Epidermal melanocyte (primary cell): ENCODE measurements at regions not wholly inside any gene's neighbourhood (a gene's known extent, or its start where the extent isn't known, plus 50 kb on each side); places are given as distances from the start of the nearest gene placed in this dataset.
"Not testable (repeated sequence)": the region's sequence is repeated elsewhere in the genome, so short reads cannot be mapped to it uniquely, and the experiment has no call there.

Source experiments
- DNase-seq: peaks from one replicate; pipeline ENCODE4 v3.0.0; 2011; ENCODE audit warnings: low spot score; ENCODE audit not compliant: insufficient read length

GRCh38 chrX:82727436-82727835 is 780.7 kb upstream of the POU3F4 start:
- not testable (repeated sequence) for DNase-seq

GRCh38 chrX:82732861-82733260 is 775.2 kb upstream of the POU3F4 start:
- no peak for DNase-seq

- DNase-seq, result no peak
Observed at GRCh38 chrX:82734140-82734539, 774.0 kb upstream of the POU3F4 start.

GRCh38 chrX:82738313-82738712 is 769.8 kb upstream of the POU3F4 start:
- DNase-seq, result not testable (repeated sequence)

GRCh38 chrX:82742351-82742750 is 765.7 kb upstream of the POU3F4 start:
- no peak for DNase-seq

GRCh38 chrX:82745725-82746124 is 762.4 kb upstream of the POU3F4 start:
- DNase-seq, result not testable (repeated sequence)

- no peak for DNase-seq
Observed at GRCh38 chrX:82748906-82749505, 759.1 kb upstream of the POU3F4 start.

GRCh38 chrX:82756272-82756671 is 751.8 kb upstream of the POU3F4 start:
- no peak for DNase-seq

GRCh38 chrX:82757614-82758013 is 750.5 kb upstream of the POU3F4 start:
- peak; percentile 14 for DNase-seq

GRCh38 chrX:82764521-82764920 is 743.6 kb upstream of the POU3F4 start:
- no peak for DNase-seq

GRCh38 chrX:82765811-82766210 is 742.3 kb upstream of the POU3F4 start:
- DNase-seq, result no peak

- no peak for DNase-seq
Observed at GRCh38 chrX:82775426-82775825, 732.7 kb upstream of the POU3F4 start.

GRCh38 chrX:82782014-82782413 is 726.1 kb upstream of the POU3F4 start:
- no peak for DNase-seq

GRCh38 chrX:82812902-82813301 is 695.2 kb upstream of the POU3F4 start:
- DNase-seq, result not testable (repeated sequence)

GRCh38 chrX:82813671-82814078 is 694.4 kb upstream of the POU3F4 start:
- DNase-seq, result peak; percentile 17

GRCh38 chrX:82816001-82816400 is 692.1 kb upstream of the POU3F4 start:
- DNase-seq, result no peak

- DNase-seq, result no peak
Observed at GRCh38 chrX:82816562-82816961, 691.5 kb upstream of the POU3F4 start.

GRCh38 chrX:82842286-82842685 is 665.8 kb upstream of the POU3F4 start:
- no peak for DNase-seq

GRCh38 chrX:82848111-82848510 is 660.0 kb upstream of the POU3F4 start:
- DNase-seq, result no peak
